Neural progenitor cell (in vitro differentiated cells): ENCODE measurements at regions not wholly inside any gene's neighbourhood (a gene's known extent, or its start where the extent isn't known, plus 50 kb on each side); places are given as distances from the start of the nearest gene placed in this dataset.

Experiments
- DNase-seq: peaks from one replicate; pipeline ENCODE4 v3.0.0-alpha.2; 2016; ENCODE audit warnings: low spot score
- H2AFZ ChIP-seq: fragments of 200-600 bp; sonication (generic); replicated peaks from 2 replicates; pipeline ENCODE4 v1.6.1; 2016; ENCODE audit warnings: antibody characterized with exemption
- H3F3A ChIP-seq: fragments of 200-600 bp; sonication (generic); 2 replicates; pipeline ENCODE4 v1.6.1; 2016; ENCODE audit warnings: antibody characterized with exemption, low read depth
- H3K27ac ChIP-seq: fragments of 200-600 bp; sonication (generic); 2 replicates; pipeline ENCODE4 v1.5.1; 2016; ENCODE audit warnings: mild to moderate bottlenecking
- H3K27me3 ChIP-seq: fragments of 200-600 bp; sonication (generic); 2 replicates; pipeline ENCODE4 v1.6.1; 2016; ENCODE audit warnings: mild to moderate bottlenecking, moderate library complexity
- H3K36me3 ChIP-seq: fragments of 200-600 bp; sonication (generic); 2 replicates; pipeline ENCODE4 v1.5.1; 2016
- H3K4me1 ChIP-seq: fragments of 200-600 bp; sonication (generic); 2 replicates; pipeline ENCODE4 v1.6.1; 2016; ENCODE audit warnings: mixed run types
- H3K4me2 ChIP-seq: fragments of 200-600 bp; sonication (generic); 2 replicates; pipeline ENCODE4 v1.6.1; 2016
- H3K4me3 ChIP-seq: fragments of 200-600 bp; sonication (generic); 2 replicates; pipeline ENCODE4 v1.5.1; 2016
- H3K79me2 ChIP-seq: fragments of 200-600 bp; sonication (generic); 2 replicates; pipeline ENCODE4 v1.6.1; 2016; ENCODE audit warnings: low read depth
- H3K9ac ChIP-seq: fragments of 200-600 bp; sonication (generic); 2 replicates; pipeline ENCODE4 v1.6.1; 2016
- H3K9me3 ChIP-seq: fragments of 200-600 bp; sonication (generic); 2 replicates; pipeline ENCODE4 v1.5.1; 2016; ENCODE audit warnings: low read depth
- H4K20me1 ChIP-seq: fragments of 200-600 bp; sonication (generic); 2 replicates; pipeline ENCODE4 v1.6.1; 2016; ENCODE audit warnings: low read depth
- H3K27ac Mint-ChIP-seq: 3 replicates; pipeline ENCODE4 v1.8.0; 2021; ENCODE audit warnings: mixed read lengths
- H3K27me3 Mint-ChIP-seq: 2 replicates; pipeline ENCODE4 v1.8.0; 2022; ENCODE audit warnings: low read depth, mild to moderate bottlenecking, inconsistent platforms, moderate library complexity, mixed read lengths; ENCODE audit not compliant: insufficient read depth
- H3K36me3 Mint-ChIP-seq: 3 replicates; pipeline ENCODE4 v1.8.0; 2021; ENCODE audit warnings: mixed read lengths
- H3K4me1 Mint-ChIP-seq: 3 replicates; pipeline ENCODE4 v1.8.0; 2021; ENCODE audit warnings: mixed read lengths
- H3K4me3 Mint-ChIP-seq: 3 replicates; pipeline ENCODE4 v1.8.0; 2021; ENCODE audit warnings: mild to moderate bottlenecking, moderate library complexity, mixed read lengths
- H3K9me3 Mint-ChIP-seq: 3 replicates; pipeline ENCODE4 v1.8.0; 2020; ENCODE audit warnings: mixed read lengths
- CTCF ChIP-seq: fragments of 200-600 bp; sonication (generic); IDR thresholded peaks from 2 replicates; pipeline ENCODE4 v1.5.1; 2017; ENCODE audit warnings: antibody characterized with exemption, mild to moderate bottlenecking
- EZH2 ChIP-seq: fragments of 200-600 bp; sonication (generic); IDR thresholded peaks from 2 replicates; pipeline ENCODE4 v1.6.1; 2017; ENCODE audit warnings: antibody characterized with exemption, mild to moderate bottlenecking, moderate library complexity
- EZH2phosphoT487 ChIP-seq: fragments of 200-600 bp; sonication (generic); IDR thresholded peaks from 2 replicates; pipeline ENCODE4 v1.6.1; 2017; ENCODE audit warnings: antibody characterized with exemption

GRCh38 chr2:182521453-182522404, 94.9 kb upstream of the PDE1A start:
- Mint-ChIP-seq H3K27ac (peak overlapping the region; percentile 99), H3K9me3 (no peaks in the 10 kb centered on the region), H3K4me1 (peaks cover 25% of the 10 kb centered on the region), H3K4me3 (peak overlapping the region; percentile 88), H3K27me3 (peaks cover 2% of the 10 kb centered on the region), H3K36me3 (no peaks in the 10 kb centered on the region)
- Histone ChIP-seq H3K4me1 (peaks cover 7% of the 10 kb centered on the region), H3K4me3 (no peak overlapping the region), H3K9me3 (no peaks in the 10 kb centered on the region), H3K4me2 (no peak overlapping the region), H3K27ac (no peak overlapping the region), H3K79me2 (no peaks in the 10 kb centered on the region), H4K20me1 (no peaks in the 10 kb centered on the region), H3F3A (no peaks in the 10 kb centered on the region), H3K36me3 (no peaks in the 10 kb centered on the region), H3K9ac (no peak overlapping the region), H2AFZ (peak overlapping the region; percentile 11), H3K27me3 (no peaks in the 10 kb centered on the region)
- DNase-seq = no peak
- TF ChIP-seq CTCF (no peak), EZH2 (no peak), EZH2phosphoT487 (no peak)

GRCh38 chr2:182522405-182522896, 95.6 kb upstream of the PDE1A start:
- no peak overlapping the region for H3K9ac ChIP-seq
- no peaks in the 10 kb centered on the region for H3K79me2 ChIP-seq
- H3K27me3 ChIP-seq = no peaks in the 10 kb centered on the region
- H3K4me1 ChIP-seq = peaks cover 7% of the 10 kb centered on the region
- no peaks in the 10 kb centered on the region for H3K9me3 ChIP-seq
- no peak overlapping the region for H3K4me2 ChIP-seq
- Mint-ChIP-seq H3K36me3 (no peaks in the 10 kb centered on the region), H3K27me3 (peaks cover 2% of the 10 kb centered on the region), H3K4me1 (peaks cover 25% of the 10 kb centered on the region), H3K4me3 (peak overlapping the region; percentile 88), H3K9me3 (peaks cover 2% of the 10 kb centered on the region), H3K27ac (peak overlapping the region; percentile 99)
- H4K20me1 ChIP-seq = no peaks in the 10 kb centered on the region
- peak overlapping the region; percentile 11 for H2AFZ ChIP-seq
- TF ChIP-seq EZH2phosphoT487 (no peak), CTCF (no peak), EZH2 (no peak)
- no peak overlapping the region for H3K4me3 ChIP-seq
- no peaks in the 10 kb centered on the region for H3F3A ChIP-seq
- H3K27ac ChIP-seq = no peak overlapping the region
- peak; percentile 49 for DNase-seq
- H3K36me3 ChIP-seq = no peaks in the 10 kb centered on the region

- no peak for DNase-seq
- H3K27me3 ChIP-seq = no peaks in the 10 kb centered on the region
- Mint-ChIP-seq H3K27me3 (peaks cover 2% of the 10 kb centered on the region), H3K36me3 (peaks cover 2% of the 10 kb centered on the region), H3K27ac (peak overlapping the region; percentile 99), H3K4me1 (peaks cover 25% of the 10 kb centered on the region), H3K9me3 (peaks cover 8% of the 10 kb centered on the region), H3K4me3 (peak overlapping the region; percentile 88)
- TF ChIP-seq CTCF (no peak), EZH2 (no peak), EZH2phosphoT487 (no peak)
- H3K4me2 ChIP-seq = no peak overlapping the region
- no peaks in the 10 kb centered on the region for H3K79me2 ChIP-seq
- H3K4me1 ChIP-seq = peaks cover 7% of the 10 kb centered on the region
- H3K4me3 ChIP-seq = no peak overlapping the region
- H3K36me3 ChIP-seq = no peaks in the 10 kb centered on the region
- H3K9me3 ChIP-seq = no peaks in the 10 kb centered on the region
- H3K9ac ChIP-seq = no peak overlapping the region
- peak overlapping the region; percentile 18 for H2AFZ ChIP-seq
- H4K20me1 ChIP-seq = no peaks in the 10 kb centered on the region
- no peaks in the 10 kb centered on the region for H3F3A ChIP-seq
- H3K27ac ChIP-seq = no peak overlapping the region
These were observed 96.2 kb upstream of the PDE1A start for GRCh38 chr2:182522972-182523473.
